GM21723 (cell line): ENCODE measurements at regions not wholly inside any gene's neighbourhood (a gene's known extent, or its start where the extent isn't known, plus 50 kb on each side); places are given as distances from the start of the nearest gene placed in this dataset.
"Not testable (repeated sequence)": the region's sequence is repeated elsewhere in the genome, so short reads cannot be mapped to it uniquely, and the experiment has no call there.

ENCODE experiments used
- ATAC-seq: cut with Tn5 transposase; IDR thresholded peaks from one replicate; pipeline ENCODE4 v1.9.1; 2021; ENCODE audit warnings: mild to moderate bottlenecking, moderate library complexity; ENCODE audit not compliant: unreplicated experiment

DNA sequence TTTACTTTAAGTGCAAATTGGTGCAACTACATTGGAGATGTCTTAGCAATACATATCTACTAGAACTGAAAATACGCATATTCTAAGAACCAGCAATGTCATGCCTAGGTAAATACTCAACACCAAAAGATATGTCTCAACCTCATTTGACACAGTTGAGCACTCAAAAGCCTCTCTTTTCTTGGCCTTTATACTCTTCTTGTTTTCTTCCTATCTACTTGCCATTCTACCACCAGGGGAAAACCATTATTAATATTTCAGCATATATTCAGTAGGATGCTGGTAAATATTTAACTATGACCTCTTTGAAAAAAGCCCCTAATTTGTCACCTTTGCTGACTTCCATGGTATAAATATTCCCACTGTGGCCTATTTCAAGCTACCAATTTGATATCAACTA lies 443.8 kb downstream of the LRRC70 start:
- no peak for ATAC-seq

DNA sequence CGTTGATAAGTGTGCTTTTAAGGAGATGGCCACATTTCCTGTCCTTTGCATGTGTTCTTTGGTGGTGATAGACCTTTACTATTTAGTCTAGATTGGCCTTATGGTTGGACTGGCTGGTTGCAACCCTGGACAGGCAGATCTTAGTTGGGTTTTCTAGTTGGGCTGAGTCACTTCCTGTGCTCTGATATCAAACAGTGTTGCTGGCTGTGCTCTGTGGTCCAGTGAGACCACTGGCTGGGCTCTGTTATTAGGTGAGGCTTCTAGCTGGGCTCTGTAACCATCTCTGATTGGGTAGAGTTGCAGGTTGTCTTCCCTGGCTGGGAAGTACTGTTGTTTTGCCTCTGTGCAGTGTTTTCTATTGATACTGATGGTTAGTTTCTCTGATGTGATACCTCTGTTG lies 432.5 kb downstream of the LRRC70 start:
- ATAC-seq, result no peak

DNA sequence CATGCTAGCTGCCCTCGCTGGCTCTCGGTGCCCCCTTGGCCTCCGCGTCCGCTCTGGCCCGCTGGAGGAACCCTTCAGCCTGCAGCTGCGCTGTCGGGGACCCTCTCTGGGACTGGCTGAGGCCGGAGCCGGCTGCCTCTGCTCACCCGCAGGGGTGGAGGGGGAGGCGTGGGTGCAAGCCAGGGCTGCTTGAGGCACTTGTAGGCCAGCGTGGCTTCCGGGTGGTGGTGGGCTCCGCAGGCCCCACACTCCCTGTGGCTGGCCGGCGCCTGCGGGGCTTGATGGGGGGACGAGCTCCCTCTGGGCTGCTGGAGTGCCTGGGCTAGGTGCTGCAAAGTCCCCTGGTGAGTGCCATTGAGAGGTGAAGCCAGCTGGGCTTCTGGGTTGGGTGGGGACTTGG lies 429.6 kb downstream of the LRRC70 start:
- no peak for ATAC-seq

DNA sequence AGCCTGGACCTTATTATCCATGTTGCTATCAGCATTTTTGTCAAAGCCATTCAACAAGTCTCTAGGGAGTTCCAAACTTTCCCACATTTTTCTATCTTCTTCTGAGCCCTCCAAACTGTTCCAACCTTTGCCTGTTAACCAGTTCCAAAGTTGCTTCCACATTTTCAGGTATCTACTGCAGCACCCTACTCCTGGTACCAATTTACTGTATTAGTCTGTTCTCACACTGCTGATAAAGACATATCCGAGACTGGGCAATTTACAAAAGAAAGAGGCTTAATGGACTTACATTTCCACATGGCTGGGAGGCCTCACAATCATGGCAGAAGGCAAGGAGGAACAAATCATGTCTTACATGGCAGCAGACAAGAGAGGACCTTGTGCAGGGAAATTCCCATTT lies 416.2 kb downstream of the LRRC70 start:
- not testable (repeated sequence) for ATAC-seq

DNA sequence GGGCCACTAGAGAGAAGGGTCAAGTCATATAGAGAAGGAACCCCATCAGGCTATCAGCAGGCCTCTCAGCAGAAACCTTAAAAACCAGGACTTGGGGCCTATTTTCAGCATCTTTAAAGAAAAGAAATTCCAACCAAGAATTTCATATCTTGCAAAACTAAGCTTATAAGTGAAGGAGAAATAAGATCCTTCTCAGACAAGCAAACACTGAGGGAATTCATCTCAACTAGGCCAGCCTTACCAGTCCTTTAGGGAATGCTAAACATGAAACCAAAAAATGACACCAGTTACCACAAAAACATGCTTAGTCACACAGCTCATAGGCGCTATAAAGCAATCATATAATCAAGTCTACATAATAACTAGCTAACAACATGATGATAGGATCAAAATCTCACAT lies 407.1 kb downstream of the LRRC70 start:
- no peak for ATAC-seq

DNA sequence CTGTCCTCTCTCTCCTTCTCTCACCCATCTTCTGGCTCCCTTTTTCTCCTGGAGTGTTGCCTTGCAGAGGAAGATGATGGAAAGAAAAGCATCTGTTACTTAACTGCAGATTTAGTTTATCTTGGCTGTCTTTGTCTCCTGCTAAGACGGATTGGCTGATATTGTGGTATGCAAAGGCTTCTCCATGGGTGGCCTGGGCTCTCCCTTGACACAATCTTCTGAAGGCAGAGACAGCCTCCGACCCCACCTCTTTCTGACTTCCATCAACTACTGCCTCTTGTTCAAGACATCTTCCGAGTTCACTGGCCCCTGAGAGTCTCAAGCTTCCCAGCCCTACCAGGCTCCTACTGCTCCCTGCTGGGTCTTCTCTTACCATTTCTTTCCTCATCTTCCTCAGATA lies 403.7 kb downstream of the LRRC70 start:
- ATAC-seq, result no peak

DNA sequence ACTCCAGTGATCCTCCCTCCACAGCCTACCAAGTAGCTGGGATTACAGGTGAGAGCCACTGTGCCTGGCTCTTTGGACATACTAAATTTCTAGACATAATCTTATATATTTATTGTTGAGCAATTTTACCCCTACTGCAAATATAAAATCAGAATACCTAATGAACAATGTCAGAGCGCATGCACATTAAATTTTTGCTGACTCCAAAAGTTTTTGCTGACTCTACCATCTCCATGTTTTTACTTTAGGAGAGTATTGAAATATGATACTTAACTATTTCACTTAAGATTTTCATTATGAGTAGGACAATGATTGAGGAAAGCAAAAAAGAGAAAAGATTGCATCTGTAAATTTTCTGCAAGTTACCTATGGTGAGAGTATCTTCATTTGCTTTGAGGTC lies 402.3 kb downstream of the LRRC70 start:
- no peak for ATAC-seq

DNA sequence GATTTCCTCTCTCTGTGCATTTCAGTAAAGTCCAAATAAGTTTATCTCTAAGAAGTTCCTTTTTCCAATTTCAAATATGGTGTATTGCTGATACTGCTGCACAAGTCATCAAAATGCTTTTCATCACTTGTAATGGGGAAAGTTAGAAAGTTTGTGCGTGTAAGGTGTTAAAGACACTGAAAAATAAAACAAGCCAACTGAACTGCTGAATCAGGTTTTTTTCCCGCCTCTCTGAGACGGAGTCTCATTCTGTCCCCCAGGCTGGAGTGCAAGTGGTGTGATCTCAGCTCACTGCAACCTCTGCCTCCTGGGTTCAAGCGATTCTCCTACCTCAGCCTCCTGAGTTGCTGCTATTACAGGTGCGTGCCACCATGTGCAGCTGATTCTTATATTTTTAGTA lies 400.9 kb downstream of the LRRC70 start:
- ATAC-seq, result no peak

DNA sequence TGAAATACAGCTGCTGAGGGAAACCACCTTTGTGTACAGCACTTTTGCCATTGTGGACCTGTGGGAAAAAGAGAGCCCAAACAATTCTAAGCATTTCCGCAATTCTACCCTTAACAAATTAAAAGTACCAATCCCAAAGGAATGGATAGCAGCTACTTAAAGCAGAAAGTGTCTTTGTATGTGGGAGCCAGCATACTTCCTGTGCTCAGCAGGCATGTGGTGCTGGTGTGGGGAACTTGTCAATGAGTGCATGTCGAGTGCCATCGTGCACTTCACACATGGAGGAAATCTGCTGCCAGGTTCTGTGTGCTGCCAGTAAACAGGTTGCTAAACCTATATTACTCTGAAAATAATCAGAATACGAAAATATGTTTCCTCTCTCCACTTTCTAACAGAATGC lies 399.0 kb downstream of the LRRC70 start:
- no peak for ATAC-seq

DNA sequence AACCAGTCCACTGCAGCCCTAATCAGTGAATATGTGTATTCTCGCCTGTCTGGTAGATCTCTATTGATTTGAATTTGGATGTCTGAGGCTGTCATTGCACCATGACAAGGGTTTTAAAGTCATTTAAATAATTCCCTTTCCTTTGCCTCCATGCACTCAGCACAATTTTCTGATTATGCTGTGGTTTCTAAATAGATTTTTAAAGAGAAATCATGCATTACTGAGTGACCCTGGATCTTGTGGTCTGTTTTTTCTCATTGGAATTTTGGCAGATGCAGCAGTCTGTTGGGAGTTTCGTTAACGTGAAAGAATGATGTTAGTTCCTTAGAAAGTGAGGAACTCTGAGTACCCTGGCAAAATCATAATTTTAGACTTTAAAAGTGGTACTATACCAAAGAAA lies 396.0 kb downstream of the LRRC70 start:
- no peak for ATAC-seq

DNA sequence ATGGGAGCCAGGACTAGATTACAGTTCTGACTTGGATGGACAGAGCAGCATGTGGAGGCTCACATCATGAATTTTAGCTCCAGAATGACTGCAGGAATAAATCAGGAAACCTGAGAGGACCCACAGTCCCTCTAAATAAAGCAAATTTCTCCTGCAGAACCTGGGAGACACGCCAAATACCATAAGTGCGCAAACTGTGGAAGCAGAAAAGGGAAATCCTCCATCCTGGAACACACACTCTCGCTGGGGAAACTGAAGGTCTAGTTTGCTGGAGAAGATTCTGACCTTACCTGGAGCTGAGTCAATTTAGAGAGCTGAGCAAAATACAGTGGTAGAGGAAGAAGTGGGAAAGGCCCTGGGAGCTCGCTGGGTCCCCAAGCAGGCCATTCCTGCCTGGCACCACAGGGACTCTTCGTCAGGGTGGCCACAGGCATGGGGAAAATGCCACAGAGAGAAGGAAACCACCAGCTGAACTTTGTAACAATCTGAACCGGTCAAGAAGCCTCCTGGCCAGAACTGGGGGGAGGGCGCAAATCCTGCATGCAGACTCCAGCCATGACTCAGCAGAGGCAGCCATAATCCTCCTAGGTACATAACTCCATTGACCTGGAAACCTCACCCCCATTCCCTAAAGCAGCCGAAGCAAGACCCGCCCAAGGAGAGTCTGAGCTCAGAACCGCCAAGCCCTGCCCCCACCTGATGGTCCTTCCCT lies 390.9 kb downstream of the LRRC70 start:
- ATAC-seq, result no peak

DNA sequence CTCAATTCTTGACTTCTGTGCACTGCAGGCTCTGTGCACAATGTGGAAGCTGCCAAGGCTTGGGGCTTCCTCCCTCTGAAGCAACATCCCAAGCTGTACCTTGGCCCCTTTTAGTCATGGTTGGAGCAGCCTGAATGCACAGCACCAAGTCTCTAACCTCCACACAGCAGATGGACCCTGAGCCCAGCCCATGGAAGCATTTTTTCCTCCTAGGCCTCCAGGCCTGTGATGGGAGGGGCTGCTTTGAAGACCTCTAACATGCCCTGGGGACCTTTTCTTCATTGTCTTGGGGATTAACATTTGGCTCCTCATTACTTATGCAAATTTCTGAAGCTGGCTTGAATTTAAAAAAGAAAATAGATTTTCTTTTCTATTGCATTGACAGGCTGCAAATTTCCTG lies 385.8 kb downstream of the LRRC70 start:
- ATAC-seq, result no peak

DNA sequence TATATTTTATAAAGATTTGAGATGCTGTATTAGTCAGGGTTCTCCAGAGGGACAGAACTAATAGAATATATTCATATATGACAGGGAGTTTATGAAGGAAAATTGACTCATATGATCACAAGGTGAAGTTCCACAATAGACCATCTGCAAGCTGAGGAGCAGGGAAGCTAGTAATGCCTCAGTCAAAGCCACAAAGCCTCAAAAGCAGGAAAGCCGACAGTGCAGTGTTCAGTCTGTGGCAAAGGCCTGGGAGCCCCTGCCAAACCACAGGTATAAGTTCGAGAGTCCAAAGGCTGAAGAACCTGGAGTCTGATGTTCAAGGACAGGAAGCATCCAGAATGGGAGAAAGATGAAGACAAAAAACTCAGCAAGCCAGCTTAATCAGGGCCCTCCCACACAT lies 382.2 kb downstream of the LRRC70 start:
- ATAC-seq, result no peak

DNA sequence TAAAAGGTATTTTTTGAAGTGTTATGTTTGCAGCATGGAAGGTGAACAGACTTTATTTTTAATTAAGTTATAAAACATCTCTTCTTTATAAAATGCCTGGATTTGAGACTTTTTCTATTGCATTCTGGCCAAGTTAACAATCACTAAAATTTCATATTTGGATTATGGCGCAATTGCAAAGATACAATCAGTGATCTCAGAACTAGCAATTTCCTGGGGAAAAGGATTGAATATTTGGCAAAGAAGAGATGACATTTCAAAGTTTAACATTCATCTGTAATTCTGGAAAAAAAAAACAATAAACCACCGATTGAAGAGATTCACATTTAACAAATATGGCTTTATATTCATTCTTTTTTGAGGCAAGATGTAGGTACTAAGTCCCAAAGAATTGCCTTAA lies 378.0 kb downstream of the LRRC70 start:
- ATAC-seq, result no peak

DNA sequence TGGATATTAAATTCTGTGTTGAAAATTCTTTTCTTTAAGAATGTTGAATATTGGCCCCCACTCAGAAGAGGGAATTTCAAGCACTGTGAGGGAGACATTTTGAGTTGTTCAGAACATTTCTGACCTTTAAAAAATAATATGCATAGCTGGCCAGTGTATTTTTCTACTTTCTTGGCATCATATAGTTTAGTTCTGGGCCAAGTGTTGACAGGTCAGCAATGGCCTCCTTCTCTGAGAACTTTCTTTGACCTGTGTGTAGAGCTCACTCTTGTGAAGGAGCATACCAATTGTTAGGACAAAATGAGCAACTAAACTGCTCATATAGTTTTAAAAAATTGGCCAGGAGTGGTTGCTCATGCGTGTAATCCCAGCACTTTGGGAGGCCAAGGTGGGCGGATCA lies 376.0 kb downstream of the LRRC70 start:
- ATAC-seq, result no peak

DNA sequence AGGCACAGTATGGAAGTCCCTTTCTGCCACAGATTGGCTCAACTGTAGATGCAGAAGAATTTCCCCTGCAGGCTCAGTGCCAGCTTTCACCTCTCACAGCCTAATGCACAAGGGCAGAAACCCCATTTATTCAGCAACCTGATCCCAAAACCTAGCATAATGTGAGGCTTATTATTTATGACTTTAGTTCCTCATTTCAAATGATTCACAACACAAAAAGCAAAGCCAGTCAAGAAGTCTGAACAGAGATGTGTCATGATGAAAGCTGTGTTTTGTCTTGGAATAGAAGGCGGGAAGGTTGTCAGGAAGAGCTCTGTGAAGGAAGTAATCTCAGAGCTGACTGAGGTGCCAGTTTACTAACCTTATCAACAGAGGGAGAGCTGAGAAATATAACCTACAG lies 369.7 kb downstream of the LRRC70 start:
- ATAC-seq, result no peak

DNA sequence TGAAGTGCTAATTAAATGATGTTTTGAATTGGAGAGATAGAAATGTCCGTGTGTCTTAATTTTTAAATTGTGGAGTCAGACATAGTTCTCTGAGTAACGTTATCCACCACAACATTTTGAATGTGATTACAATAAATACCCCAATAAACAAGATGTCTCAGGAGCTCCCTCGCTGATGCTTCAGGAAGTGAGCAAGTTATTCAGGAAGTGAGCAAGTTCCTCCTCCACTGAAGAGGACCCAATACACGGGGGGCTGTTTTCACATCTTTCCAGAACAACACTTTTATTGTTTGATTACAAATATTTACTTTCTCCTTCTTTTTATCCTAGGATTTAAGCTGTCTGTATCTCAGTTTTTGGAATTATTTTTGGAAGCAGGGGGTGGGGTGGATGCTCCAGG lies 363.8 kb downstream of the LRRC70 start:
- ATAC-seq, result no peak

DNA sequence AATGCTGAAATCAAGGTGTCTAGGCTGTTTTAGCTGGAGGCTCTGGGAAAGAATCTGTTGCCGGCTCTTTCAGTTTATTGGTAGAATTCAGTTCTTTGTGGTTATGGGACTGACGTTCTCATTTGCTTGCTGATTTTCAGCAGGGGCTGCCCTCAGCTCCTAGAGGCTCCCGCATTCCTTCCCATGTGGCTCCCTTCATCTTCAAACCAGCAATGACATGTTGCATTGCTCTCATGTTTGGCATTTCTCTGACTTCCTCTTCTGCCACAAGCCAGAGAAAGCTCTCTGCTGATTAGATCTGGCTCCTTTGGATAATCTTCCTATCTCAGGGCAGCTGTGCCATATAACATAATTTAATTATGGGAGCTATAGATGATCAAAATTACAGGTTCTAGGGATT lies 360.3 kb downstream of the LRRC70 start:
- ATAC-seq, result no peak

DNA sequence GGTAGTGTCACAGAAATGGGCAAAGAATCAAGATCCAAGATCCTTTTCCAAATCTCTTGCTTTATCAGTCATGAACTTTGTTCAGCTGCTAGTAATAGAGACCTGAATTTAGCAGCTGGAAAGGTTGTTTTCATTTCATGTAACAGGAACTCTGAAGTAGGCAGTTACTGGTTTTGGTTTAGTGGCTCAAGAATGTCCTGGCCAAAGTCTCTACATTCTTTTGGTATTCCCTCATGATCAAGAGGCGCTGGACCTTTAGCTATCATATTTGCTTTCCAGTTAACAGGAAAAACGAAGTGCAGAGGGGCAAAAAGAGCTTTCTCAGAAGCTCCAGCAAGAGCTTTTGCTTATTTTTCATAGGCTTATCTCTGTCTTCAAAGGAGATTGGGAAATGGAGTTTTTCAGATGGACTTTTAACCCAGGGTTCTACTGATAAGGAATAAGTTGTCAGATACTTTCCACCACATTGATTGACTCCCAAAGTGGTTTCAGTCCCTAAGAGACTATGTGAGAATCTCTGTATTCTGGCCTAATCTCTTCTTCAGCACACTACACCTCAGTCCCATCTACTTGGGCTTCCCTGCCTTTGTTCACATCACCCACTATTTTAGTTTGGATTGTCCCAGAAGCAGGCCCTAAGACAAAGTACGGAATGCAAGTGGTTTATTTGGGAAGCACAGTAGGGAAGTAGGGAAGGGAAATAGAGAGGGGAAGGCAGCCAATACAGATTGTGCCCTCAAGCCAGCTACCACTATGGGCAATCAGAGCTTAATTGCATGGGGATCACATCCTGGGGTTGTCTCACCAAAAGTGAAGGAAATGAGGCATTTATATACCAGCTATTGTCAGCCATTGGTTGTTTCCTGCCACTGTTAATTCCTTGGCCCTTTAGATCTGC lies 359.3 kb downstream of the LRRC70 start:
- ATAC-seq, result no peak

DNA sequence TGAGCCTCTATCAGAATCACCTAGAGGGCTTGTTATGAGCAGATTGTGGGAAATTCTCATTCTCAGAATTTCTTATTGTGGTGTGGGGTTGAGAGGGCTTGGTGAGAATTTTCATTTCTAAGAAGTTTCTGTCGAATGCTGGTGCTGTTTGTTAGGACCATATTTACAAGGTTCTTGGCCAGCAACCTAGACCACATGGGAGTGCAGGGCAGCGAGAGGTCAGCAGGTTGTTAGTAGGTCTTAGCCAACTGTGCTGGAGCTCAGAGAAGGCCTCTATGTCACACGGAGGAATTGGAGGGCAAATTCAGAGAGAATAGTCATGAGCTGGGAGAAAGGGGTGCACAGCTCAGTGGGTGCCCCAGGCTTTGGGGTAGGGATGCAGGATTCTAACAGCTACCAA lies 357.0 kb downstream of the LRRC70 start:
- ATAC-seq, result no peak

DNA sequence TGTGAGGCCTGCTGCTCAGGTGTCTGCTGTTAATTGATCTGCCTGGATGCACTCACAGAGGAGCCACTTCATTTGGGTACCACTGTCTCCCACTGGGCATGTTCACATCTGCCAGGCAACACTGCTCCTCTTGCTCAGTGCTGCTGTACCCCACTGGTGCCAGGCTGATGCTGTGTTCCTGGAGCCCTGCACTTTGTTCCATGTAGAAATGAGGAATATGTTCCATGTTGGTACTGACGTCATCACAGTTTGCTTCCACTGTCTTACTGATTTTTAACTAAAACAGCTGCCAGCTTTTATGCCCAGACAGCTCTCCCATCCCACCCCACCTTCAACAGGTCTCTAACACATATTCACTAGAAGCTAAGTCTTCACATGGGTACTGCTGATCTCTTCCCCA lies 355.7 kb downstream of the LRRC70 start:
- ATAC-seq, result no peak

DNA sequence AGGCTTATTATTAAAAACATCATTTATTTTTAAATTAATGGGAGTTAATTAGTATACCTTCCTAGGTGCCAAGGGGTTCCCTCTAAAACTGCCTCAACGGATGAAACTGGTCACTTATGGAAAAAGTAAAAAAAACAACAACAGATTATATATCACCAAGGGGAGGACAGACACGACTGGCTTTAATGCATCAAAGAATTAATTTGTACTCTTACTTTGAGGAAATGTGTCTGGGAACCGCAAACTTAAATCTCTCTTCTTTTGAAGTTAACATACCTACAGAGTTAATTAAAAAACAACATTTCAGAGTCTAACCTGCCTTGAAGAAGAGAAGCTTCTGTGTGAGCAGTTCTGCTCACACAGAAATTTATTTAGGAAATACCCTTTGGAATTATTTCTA lies 354.6 kb downstream of the LRRC70 start:
- no peak for ATAC-seq
